NT2/D1 (cell line): ENCODE measurements at regions not wholly inside any gene's neighbourhood (a gene's known extent, or its start where the extent isn't known, plus 50 kb on each side); places are given as distances from the start of the nearest gene placed in this dataset.

Experiments
- SUZ12 ChIP-seq: IDR thresholded peaks from 2 replicates; pipeline ENCODE4 v1.6.1; 2011; ENCODE audit not compliant: insufficient read length, insufficient read depth; ENCODE audit errors: extremely low read depth
- YY1 ChIP-seq: IDR thresholded peaks from 2 replicates; pipeline ENCODE4 v1.6.1; 2011; ENCODE audit not compliant: insufficient read length, insufficient read depth

- TF ChIP-seq YY1, result no peak
- TF ChIP-seq SUZ12, result no peak
Observed at GRCh38 chr12:29889737-29890136, 106.0 kb upstream of the TMTC1 start.
